OCI-LY7 (cell line): ENCODE measurements at regions not wholly inside any gene's neighbourhood (a gene's known extent, or its start where the extent isn't known, plus 50 kb on each side); places are given as distances from the start of the nearest gene placed in this dataset.

Source experiments
- BruUV-seq: library from RNA; stranded (reverse); fragments of 400-500 nt; replicated peaks from 2 replicates; lab custom pipeline; 2021; lab: Mats Ljungman, UMichigan
- CTCF ChIA-PET: fragments of 300-600 bp; sonication (Branson Sonifier 250); formaldehyde crosslinking; loops from one replicate; lab custom pipeline; 2022; ENCODE audit warnings: antibody characterized with exemption; ENCODE audit not compliant: unreplicated experiment; lab: Charles Lee
- POLR2A ChIA-PET: fragments of 300-600 bp; sonication (Branson Sonifier 250); formaldehyde crosslinking; loops from one replicate; lab custom pipeline; 2022; ENCODE audit warnings: antibody characterized with exemption; lab: Charles Lee
- DNase-seq: peaks from one replicate; pipeline ENCODE4 v3.0.0-alpha.2; 2015; ENCODE audit warnings: low spot score
- H2AFZ ChIP-seq: fragments of 200-600 bp; sonication (generic), shearing (Covaris generic); 2 replicates; pipeline ENCODE4 v1.6.1; 2014; ENCODE audit warnings: mild to moderate bottlenecking, antibody characterized with exemption, low read length, moderate library complexity
- H3K27ac ChIP-seq: fragments of 200-600 bp; sonication (generic); 2 replicates; pipeline ENCODE4 v1.5.1; 2014; ENCODE audit warnings: mixed run types, low read depth, mild to moderate bottlenecking, moderate library complexity, low read length, inconsistent platforms; ENCODE audit not compliant: poor library complexity, severe bottlenecking
- H3K36me3 ChIP-seq: fragments of 200-600 bp; sonication (generic); 2 replicates; pipeline ENCODE4 v1.6.1; 2014; ENCODE audit warnings: mild to moderate bottlenecking, antibody characterized with exemption, low read length, moderate library complexity, mixed read lengths; ENCODE audit not compliant: insufficient read depth
- H3K4me1 ChIP-seq: fragments of 200-600 bp; sonication (generic); 2 replicates; pipeline ENCODE4 v1.5.1; 2014; ENCODE audit warnings: mild to moderate bottlenecking, low read length; ENCODE audit not compliant: insufficient read depth, poor library complexity, severe bottlenecking
- H3K4me2 ChIP-seq: fragments of 200-600 bp; sonication (generic); 2 replicates; pipeline ENCODE4 v1.6.1; 2014; ENCODE audit warnings: mild to moderate bottlenecking, low read length
- H3K4me3 ChIP-seq: fragments of 200-600 bp; sonication (generic); 2 replicates; pipeline ENCODE4 v1.5.1; 2014; ENCODE audit warnings: mild to moderate bottlenecking, low read depth, low read length; ENCODE audit not compliant: poor library complexity, severe bottlenecking
- H3K79me2 ChIP-seq: fragments of 200-600 bp; sonication (generic); 2 replicates; pipeline ENCODE4 v1.6.1; 2016; ENCODE audit warnings: low read depth, mild to moderate bottlenecking, low read length, moderate library complexity, mixed read lengths; ENCODE audit not compliant: insufficient read depth
- H3K9me2 ChIP-seq: fragments of 200-600 bp; sonication (generic); 2 replicates; pipeline ENCODE4 v1.6.1; 2016; ENCODE audit warnings: mild to moderate bottlenecking, low read length, mixed read lengths; ENCODE audit not compliant: insufficient read depth
- H3K9me3 ChIP-seq: fragments of 200-600 bp; sonication (generic); 2 replicates; pipeline ENCODE4 v1.6.1; 2014; ENCODE audit warnings: mild to moderate bottlenecking, mixed run types, low read length, mixed read lengths
- H4K20me1 ChIP-seq: fragments of 200-600 bp; sonication (generic); 2 replicates; pipeline ENCODE4 v1.6.1; 2014; ENCODE audit warnings: mild to moderate bottlenecking, antibody characterized with exemption, low read length, moderate library complexity, mixed read lengths; ENCODE audit not compliant: insufficient read depth
- CTCF ChIP-seq: fragments of 200-600 bp; sonication (generic); conservative IDR thresholded peaks from 2 replicates; pipeline ENCODE4 v1.5.1; 2014; ENCODE audit warnings: mild to moderate bottlenecking, antibody characterized with exemption, low read length, moderate library complexity, mixed read lengths
- EZH2phosphoT487 ChIP-seq: fragments of 200-600 bp; sonication (generic); IDR thresholded peaks from 2 replicates; pipeline ENCODE4 v1.6.1; 2018; ENCODE audit warnings: low read depth, borderline replicate concordance, mild to moderate bottlenecking, mixed run types, antibody characterized with exemption, low read length, moderate library complexity, mixed read lengths
- intact Hi-C: fragments of 100-400 bp; cut with micrococcal nuclease; formaldehyde crosslinking; loops from one replicate; pipeline ENCODE4 v1.10.0; 2022; ENCODE audit not compliant: unreplicated experiment

DNA sequence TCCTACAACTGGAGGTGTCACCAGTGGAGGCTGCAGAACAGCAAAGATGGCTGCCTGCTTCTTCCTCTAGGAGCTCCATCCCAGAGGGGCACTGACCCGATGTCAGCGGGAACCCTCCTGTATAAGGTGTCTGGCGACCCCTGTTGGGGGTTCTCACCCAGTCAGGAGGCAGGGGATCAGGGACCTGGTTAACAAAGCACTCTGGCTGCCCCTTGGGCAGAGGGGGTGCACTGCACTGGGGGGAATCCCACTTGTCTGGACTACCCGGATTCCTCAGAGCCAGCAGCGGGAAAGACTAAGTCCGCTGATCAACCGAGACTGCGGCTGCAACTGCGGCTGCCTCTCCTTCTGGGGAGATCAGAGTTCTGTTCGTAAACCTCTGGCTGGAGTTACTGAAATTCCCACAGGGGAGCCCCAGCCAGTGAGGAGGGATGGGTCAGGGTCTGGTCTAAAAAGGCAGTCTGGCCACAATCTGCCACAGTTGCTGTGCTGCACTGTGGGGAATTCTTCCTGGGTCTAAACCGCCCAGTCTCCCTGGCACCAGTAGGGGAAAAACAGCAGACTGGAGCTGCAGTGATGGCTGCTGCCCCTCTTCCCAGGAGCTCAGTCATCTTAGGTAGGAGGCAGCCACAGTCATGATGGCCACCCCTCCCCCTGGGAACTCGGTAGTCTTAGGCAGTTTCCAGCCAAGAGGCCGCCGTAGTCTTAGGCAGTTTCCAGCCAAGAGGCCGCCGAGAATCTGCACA lies 213.4 kb downstream of the CYB561 start:
- BruUV-seq = no TSS peak
- Histone ChIP-seq H3K4me2 (no peak overlapping the region), H2AFZ (no peak overlapping the region), H3K79me2 (no peaks in the 10 kb centered on the region), H3K4me1 (no peaks in the 10 kb centered on the region), H4K20me1 (no peaks in the 10 kb centered on the region), H3K9me2 (no peaks in the 10 kb centered on the region), H3K27ac (no peak overlapping the region), H3K36me3 (no peaks in the 10 kb centered on the region), H3K4me3 (no peak overlapping the region), H3K9me3 (no peaks in the 10 kb centered on the region)
- peak; percentile 4 for DNase-seq
- intact Hi-C loops = no loop called here
- ChIA-PET CTCF (no interaction called here), POLR2A (no interaction called here)
- peak; percentile 43 for TF ChIP-seq CTCF
- no peak for TF ChIP-seq EZH2phosphoT487

- H3K36me3 ChIP-seq = no peaks in the 10 kb centered on the region
- no peak for TF ChIP-seq EZH2phosphoT487
- no peak overlapping the region for H3K4me3 ChIP-seq
- H3K4me1 ChIP-seq = no peaks in the 10 kb centered on the region
- intact Hi-C loops = no loop called here
- DNase-seq = no peak
- no peaks in the 10 kb centered on the region for H3K9me3 ChIP-seq
- CTCF ChIA-PET = no interaction called here
- H3K27ac ChIP-seq = no peak overlapping the region
- no TSS peak for BruUV-seq
- H4K20me1 ChIP-seq = no peaks in the 10 kb centered on the region
- no peak overlapping the region for H2AFZ ChIP-seq
- H3K9me2 ChIP-seq = no peaks in the 10 kb centered on the region
- H3K79me2 ChIP-seq = no peaks in the 10 kb centered on the region
- POLR2A ChIA-PET = no interaction called here
- no peak overlapping the region for H3K4me2 ChIP-seq
Measured at GRCh38 chr17:63240106-63240505, 206.0 kb downstream of the CYB561 start.

GRCh38 chr17:63246344-63246743 lies 199.8 kb downstream of the CYB561 start:
- H3K79me2 ChIP-seq = no peaks in the 10 kb centered on the region
- no peaks in the 10 kb centered on the region for H4K20me1 ChIP-seq
- H3K4me1 ChIP-seq = no peaks in the 10 kb centered on the region
- no TSS peak for BruUV-seq
- no peak overlapping the region for H3K27ac ChIP-seq
- ChIA-PET POLR2A (no interaction called here), CTCF (no interaction called here)
- TF ChIP-seq CTCF = no peak
- no peak for TF ChIP-seq EZH2phosphoT487
- H3K4me3 ChIP-seq = no peak overlapping the region
- no peaks in the 10 kb centered on the region for H3K9me2 ChIP-seq
- DNase-seq = no peak
- no peak overlapping the region for H3K4me2 ChIP-seq
- H3K36me3 ChIP-seq = no peaks in the 10 kb centered on the region
- intact Hi-C loops = no loop called here
- no peaks in the 10 kb centered on the region for H3K9me3 ChIP-seq
- H2AFZ ChIP-seq = no peak overlapping the region
